Endothelial cell of umbilical vein (primary cell): ENCODE measurements at regions not wholly inside any gene's neighbourhood (a gene's known extent, or its start where the extent isn't known, plus 50 kb on each side); places are given as distances from the start of the nearest gene placed in this dataset.
A peak's percentile ranks its signal among the peaks of the same experiment; 100 is the strongest.

ENCODE experiments used
- BruUV-seq: library from RNA; stranded (reverse); fragments of 400-500 nt; replicated peaks from 2 replicates; lab custom pipeline; 2021; lab: Mats Ljungman, UMichigan
- CTCF ChIA-PET: fragments of 300-600, 350-600 bp; sonication (Branson Sonifier 250); formaldehyde crosslinking; loops from one replicate; lab custom pipeline; 2021; ENCODE audit warnings: antibody characterized with exemption, inconsistent platforms; lab: Charles Lee
- POLR2A ChIA-PET: fragments of 300-600, 350-600 bp; sonication (Branson Sonifier 250); formaldehyde crosslinking; loops from one replicate; lab custom pipeline; 2021; ENCODE audit warnings: antibody characterized with exemption, inconsistent platforms; lab: Charles Lee
- DNase-seq: peaks from one replicate; pipeline ENCODE4 v3.0.0-alpha.2; 2011; ENCODE audit warnings: low read depth, low spot score
- FAIRE-seq: peaks from 2 replicates; lab custom pipeline; 2011; peaks lifted over from hg19 to GRCh38; lab: Jason Lieb, UNC
- H2AFZ ChIP-seq: 2 replicates; pipeline ENCODE4 v1.6.0; 2012; ENCODE audit warnings: low read depth, low read length, control low read depth, inconsistent platforms
- H3K27ac ChIP-seq: 2 replicates; pipeline ENCODE4 v1.5.1; 2011; ENCODE audit warnings: low read depth, mild to moderate bottlenecking, control low read depth, low read length, moderate library complexity; ENCODE audit not compliant: insufficient read depth
- H3K27me3 ChIP-seq, 2 experiments: 2 replicates each; pipeline versions ENCODE4 v1.6.0 to v1.6.1; 2011; ENCODE audit warnings: low read length in 2 of 2, mixed read lengths in 1 of 2; ENCODE audit not compliant: control insufficient read depth in 2 of 2, insufficient read depth in 2 of 2
- H3K36me3 ChIP-seq, 2 experiments: 2 replicates in 1 of 2; 3 replicates in 1 of 2; pipeline ENCODE4 v1.5.1; 2011; ENCODE audit warnings: low read length in 2 of 2, mild to moderate bottlenecking in 1 of 2, moderate library complexity in 1 of 2; ENCODE audit not compliant: control insufficient read depth in 2 of 2, insufficient read depth in 2 of 2; ENCODE audit errors: extremely low read depth in 1 of 2
- H3K4me1 ChIP-seq: 3 replicates; pipeline ENCODE4 v1.5.1; 2011; ENCODE audit warnings: mild to moderate bottlenecking, low read length; ENCODE audit not compliant: control insufficient read depth, insufficient read depth; ENCODE audit errors: extremely low read depth
- H3K4me2 ChIP-seq: 2 replicates; pipeline ENCODE4 v1.6.1; 2011; ENCODE audit warnings: low read length, control low read depth, mixed read lengths; ENCODE audit not compliant: insufficient read depth
- H3K4me3 ChIP-seq, 3 experiments: fragments of 200-600 bp in 1 of 3; sonication (generic), shearing (Covaris generic) in 1 of 3; replicated peaks in 1 of 3; 2 replicates each; pipeline ENCODE4 v1.5.1; 2011 to 2016; ENCODE audit warnings: control low read depth in 3 of 3, low read length in 3 of 3, mild to moderate bottlenecking in 2 of 3, inconsistent platforms in 1 of 3, low read depth in 1 of 3, moderate library complexity in 1 of 3; ENCODE audit not compliant: insufficient read depth in 1 of 3
- H3K79me2 ChIP-seq: 2 replicates; pipeline ENCODE4 v1.6.0; 2012; ENCODE audit warnings: low read length, inconsistent platforms; ENCODE audit not compliant: control insufficient read depth, insufficient read depth
- H3K9ac ChIP-seq: replicated peaks from 2 replicates; pipeline ENCODE3; 2011; ENCODE audit warnings: low read length, control low read depth; ENCODE audit not compliant: insufficient read depth; ENCODE audit errors: extremely low read depth
- H3K9me1 ChIP-seq: replicated peaks from 3 replicates; pipeline ENCODE4 v1.6.0; 2011; ENCODE audit warnings: mild to moderate bottlenecking, low read length; ENCODE audit not compliant: control insufficient read depth, insufficient read depth; ENCODE audit errors: extremely low read depth
- H3K9me3 ChIP-seq: replicated peaks from 2 replicates; pipeline ENCODE4 v1.5.1; 2012; ENCODE audit warnings: low read length, inconsistent platforms; ENCODE audit not compliant: control insufficient read depth, insufficient read depth
- H4K20me1 ChIP-seq: replicated peaks from 2 replicates; pipeline ENCODE3; 2011; ENCODE audit warnings: mild to moderate bottlenecking, low read length; ENCODE audit not compliant: control insufficient read depth, insufficient read depth; ENCODE audit errors: extremely low read depth
- EZH2 ChIP-seq: IDR thresholded peaks from 2 replicates; pipeline ENCODE4 v1.6.1; 2012; ENCODE audit warnings: borderline replicate concordance, low read depth, mild to moderate bottlenecking, moderate library complexity, low read length, inconsistent platforms; ENCODE audit not compliant: severe bottlenecking
- FOS ChIP-seq: IDR thresholded peaks from 2 replicates; pipeline ENCODE4 v1.6.1; 2011; ENCODE audit warnings: mild to moderate bottlenecking, low read length, moderate library complexity, borderline replicate concordance; ENCODE audit not compliant: insufficient read depth
- GATA2 ChIP-seq: IDR thresholded peaks from 2 replicates; pipeline ENCODE4 v1.7.0; 2011; ENCODE audit warnings: low read depth, mild to moderate bottlenecking, moderate library complexity, mixed read lengths, low read length; ENCODE audit not compliant: insufficient read length, insufficient read depth
- JUN ChIP-seq: IDR thresholded peaks from 2 replicates; pipeline ENCODE4 v1.6.1; 2011; ENCODE audit warnings: borderline replicate concordance, low read depth; ENCODE audit not compliant: insufficient read length, insufficient read depth
- MYC ChIP-seq: IDR thresholded peaks from one replicate; pipeline ENCODE4 v1.6.1; 2011; ENCODE audit warnings: mild to moderate bottlenecking, low read depth, low read length
- POLR2A ChIP-seq: IDR thresholded peaks from 2 replicates; pipeline ENCODE4 v1.6.1; 2012; ENCODE audit warnings: low read depth, mild to moderate bottlenecking, control low read depth, low read length
- POLR2AphosphoS5 ChIP-seq: IDR thresholded peaks from 2 replicates; pipeline ENCODE4 v1.6.1; 2012; ENCODE audit warnings: low read depth, mild to moderate bottlenecking, control low read depth, low read length, moderate library complexity; ENCODE audit not compliant: insufficient read depth
- dilution Hi-C: fragments of 300-500 bp; cut with MboI; formaldehyde crosslinking; loops from one replicate; pipeline ENCODE4 v1.15.0; 2019; ENCODE audit warnings: low sequenced_read_pairs; ENCODE audit not compliant: extremely low pct_ligation_motif_present
- intact Hi-C: fragments of 100-400 bp; cut with micrococcal nuclease; formaldehyde crosslinking; loops from one replicate; pipeline ENCODE4 v1.10.0; 2022
- TF ChIP-seq, protein P1 (sequence below), 2 donors: IDR thresholded peaks; 1 replicate in 1 of 2; 2 replicates in 1 of 2; pipeline ENCODE4 v1.5.1; 2011; ENCODE audit warnings: low read length in 2 of 2, mild to moderate bottlenecking in 2 of 2, moderate library complexity in 2 of 2, control low read depth in 1 of 2, inconsistent platforms in 1 of 2, low read depth in 1 of 2; ENCODE audit not compliant: insufficient read depth in 1 of 2; ENCODE audit errors: extremely low read depth in 1 of 2
- TF ChIP-seq, protein P2 (sequence below): IDR thresholded peaks from 2 replicates; pipeline ENCODE4 v1.6.1; 2011; ENCODE audit not compliant: insufficient read depth, insufficient read length

- Histone ChIP-seq H3K27ac (no peak overlapping the region), H3K9me3 (no peaks in the 10 kb centered on the region), H4K20me1 (no peaks in the 10 kb centered on the region), H3K4me1 (peaks cover 26% of the 10 kb centered on the region), H3K9ac (no peak overlapping the region), H3K79me2 (no peaks in the 10 kb centered on the region), H3K27me3 (no peaks in the 10 kb centered on the region), H3K9me1 (no peaks in the 10 kb centered on the region), H2AFZ (no peak overlapping the region), H3K4me2 (no peak overlapping the region), H3K4me3 (no peak overlapping the region), H3K36me3 (no peaks in the 10 kb centered on the region)
- POLR2A ChIA-PET: no interaction called here
- dilution Hi-C loops: no loop called here
- intact Hi-C loops: no loop called here
- BruUV-seq: no TSS peak
- DNase-seq (peak; percentile 21), FAIRE-seq (no peak)
- TF ChIP-seq FOS (no peak), POLR2A (no peak), JUN (no peak), MYC (no peak), GATA2 (no peak), EZH2 (no peak), POLR2AphosphoS5 (no peak)
- TF ChIP-seq, protein P1, sequence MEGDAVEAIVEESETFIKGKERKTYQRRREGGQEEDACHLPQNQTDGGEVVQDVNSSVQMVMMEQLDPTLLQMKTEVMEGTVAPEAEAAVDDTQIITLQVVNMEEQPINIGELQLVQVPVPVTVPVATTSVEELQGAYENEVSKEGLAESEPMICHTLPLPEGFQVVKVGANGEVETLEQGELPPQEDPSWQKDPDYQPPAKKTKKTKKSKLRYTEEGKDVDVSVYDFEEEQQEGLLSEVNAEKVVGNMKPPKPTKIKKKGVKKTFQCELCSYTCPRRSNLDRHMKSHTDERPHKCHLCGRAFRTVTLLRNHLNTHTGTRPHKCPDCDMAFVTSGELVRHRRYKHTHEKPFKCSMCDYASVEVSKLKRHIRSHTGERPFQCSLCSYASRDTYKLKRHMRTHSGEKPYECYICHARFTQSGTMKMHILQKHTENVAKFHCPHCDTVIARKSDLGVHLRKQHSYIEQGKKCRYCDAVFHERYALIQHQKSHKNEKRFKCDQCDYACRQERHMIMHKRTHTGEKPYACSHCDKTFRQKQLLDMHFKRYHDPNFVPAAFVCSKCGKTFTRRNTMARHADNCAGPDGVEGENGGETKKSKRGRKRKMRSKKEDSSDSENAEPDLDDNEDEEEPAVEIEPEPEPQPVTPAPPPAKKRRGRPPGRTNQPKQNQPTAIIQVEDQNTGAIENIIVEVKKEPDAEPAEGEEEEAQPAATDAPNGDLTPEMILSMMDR (IDR thresholded peaks at IDR 0.05; ENCODE audit: extremely low read depth in 1 of 2, insufficient read depth in 1 of 2, low read depth in 1 of 2, low read length in 2 of 2): no peak
- TF ChIP-seq, protein P2, sequence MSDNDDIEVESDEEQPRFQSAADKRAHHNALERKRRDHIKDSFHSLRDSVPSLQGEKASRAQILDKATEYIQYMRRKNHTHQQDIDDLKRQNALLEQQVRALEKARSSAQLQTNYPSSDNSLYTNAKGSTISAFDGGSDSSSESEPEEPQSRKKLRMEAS: no peak
- CTCF ChIA-PET: no interaction called here
Observed at GRCh38 chr12:58533652-58534051, 386.7 kb downstream of the LRIG3 start.
